PFSK-1 (cell line): ENCODE measurements at regions not wholly inside any gene's neighbourhood (a gene's known extent, or its start where the extent isn't known, plus 50 kb on each side); places are given as distances from the start of the nearest gene placed in this dataset.

Source experiments
- POLR2AphosphoS5 ChIP-seq: IDR thresholded peaks from 2 replicates; pipeline ENCODE4 v1.6.1; 2012; ENCODE audit warnings: low read depth, mild to moderate bottlenecking, control low read depth, low read length, moderate library complexity
- REST ChIP-seq, 2 experiments: IDR thresholded peaks; 2 replicates each; pipeline versions ENCODE4 v1.6.1 to v1.8.0; 2011 to 2012; ENCODE audit warnings: low read depth in 2 of 2, low read length in 2 of 2, control low read depth in 1 of 2, inconsistent platforms in 1 of 2, mild to moderate bottlenecking in 1 of 2, moderate library complexity in 1 of 2; ENCODE audit not compliant: insufficient read depth in 1 of 2
- SIN3A ChIP-seq: IDR thresholded peaks from 2 replicates; pipeline ENCODE4 v1.6.1; 2012; ENCODE audit warnings: mild to moderate bottlenecking, low read length, moderate library complexity, borderline replicate concordance; ENCODE audit not compliant: insufficient read depth
- TAF1 ChIP-seq: IDR thresholded peaks from 2 replicates; pipeline ENCODE4 v1.6.1; 2012; ENCODE audit warnings: low read length, control low read depth, borderline replicate concordance; ENCODE audit not compliant: insufficient read depth

- no peak for TF ChIP-seq TAF1
- TF ChIP-seq REST (IDR thresholded peaks at IDR 0.05; ENCODE audit: insufficient read depth in 1 of 2, low read depth in 2 of 2, low read length in 2 of 2): no peak
- no peak for TF ChIP-seq POLR2AphosphoS5
- TF ChIP-seq SIN3A: no peak
Measured at GRCh38 chr16:86373276-86373901, 136.9 kb upstream of the FOXF1 start.
